ENCODE measurements at regions not wholly inside any gene's neighbourhood (a gene's known extent, or its start where the extent isn't known, plus 50 kb on each side); places are given as distances from the start of the nearest gene placed in this dataset.

DNA sequence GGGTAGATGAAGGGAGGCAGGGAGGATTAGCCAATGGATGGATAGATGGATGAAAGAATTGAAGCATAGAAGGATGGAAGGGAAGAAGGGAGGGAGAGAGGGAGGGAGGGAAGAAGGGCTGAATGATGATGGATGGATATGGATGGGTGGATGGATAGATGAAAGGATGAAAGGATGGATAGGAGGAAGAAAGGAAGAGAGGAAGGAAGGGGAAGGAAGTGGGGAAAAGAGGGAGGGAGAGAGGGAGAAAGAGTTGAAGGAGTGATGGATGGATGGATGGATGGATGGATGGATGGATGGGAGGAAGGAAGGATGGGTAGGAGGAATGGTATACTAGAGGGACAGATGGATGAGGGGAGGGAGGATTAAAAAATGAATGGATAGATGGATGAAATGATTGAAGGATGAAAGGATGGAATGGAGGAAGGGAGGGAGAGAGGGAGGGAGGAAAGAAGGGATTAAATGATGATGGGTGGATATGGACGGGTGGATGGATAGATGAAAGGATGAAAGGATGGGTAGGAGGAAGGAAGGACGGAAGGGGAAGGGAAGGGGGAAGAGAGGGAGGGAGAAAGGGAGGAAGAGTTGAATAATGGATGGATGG lies 145.9 kb downstream of the MN1 start:
- DNase-seq, result no peak

DNA sequence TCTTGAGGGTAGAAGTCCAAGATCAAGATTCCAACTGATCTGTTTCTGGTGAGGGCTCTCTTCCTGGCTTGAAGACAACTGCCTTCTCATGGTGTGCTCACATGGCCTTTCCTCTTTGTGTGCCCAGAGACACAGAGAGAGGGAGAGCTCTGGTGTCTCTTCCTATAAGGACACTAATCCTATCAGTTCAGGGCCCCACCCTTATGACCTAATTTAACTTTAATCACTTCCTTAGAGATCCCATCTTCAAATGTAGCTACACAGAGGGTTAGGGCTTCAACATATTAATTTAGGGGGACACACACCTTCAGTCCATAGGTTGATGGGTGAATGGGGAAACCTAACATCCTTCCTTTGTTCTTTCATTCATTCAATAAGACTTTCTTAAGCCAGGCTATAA lies 144.6 kb downstream of the MN1 start:
- no peak for DNase-seq

DNA sequence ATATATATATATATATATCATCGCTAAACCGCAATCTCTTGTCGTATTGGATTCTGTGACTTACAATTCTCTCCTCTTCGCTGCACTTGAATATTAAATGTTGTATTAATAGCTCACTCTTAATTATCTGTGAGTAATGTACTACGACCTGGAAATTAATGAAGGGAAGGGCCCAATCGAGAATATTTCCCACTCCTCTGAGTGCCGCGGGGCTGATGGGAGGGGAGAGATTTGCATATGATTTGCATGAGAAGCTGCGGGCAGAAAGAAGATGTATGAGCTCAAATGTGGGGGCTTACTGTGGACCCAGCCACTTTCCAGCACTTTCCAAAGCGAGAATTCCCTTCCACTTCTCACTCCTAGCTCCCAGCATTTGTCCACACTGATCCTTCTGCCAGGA lies 141.2 kb downstream of the MN1 start:
- no peak for DNase-seq

DNA sequence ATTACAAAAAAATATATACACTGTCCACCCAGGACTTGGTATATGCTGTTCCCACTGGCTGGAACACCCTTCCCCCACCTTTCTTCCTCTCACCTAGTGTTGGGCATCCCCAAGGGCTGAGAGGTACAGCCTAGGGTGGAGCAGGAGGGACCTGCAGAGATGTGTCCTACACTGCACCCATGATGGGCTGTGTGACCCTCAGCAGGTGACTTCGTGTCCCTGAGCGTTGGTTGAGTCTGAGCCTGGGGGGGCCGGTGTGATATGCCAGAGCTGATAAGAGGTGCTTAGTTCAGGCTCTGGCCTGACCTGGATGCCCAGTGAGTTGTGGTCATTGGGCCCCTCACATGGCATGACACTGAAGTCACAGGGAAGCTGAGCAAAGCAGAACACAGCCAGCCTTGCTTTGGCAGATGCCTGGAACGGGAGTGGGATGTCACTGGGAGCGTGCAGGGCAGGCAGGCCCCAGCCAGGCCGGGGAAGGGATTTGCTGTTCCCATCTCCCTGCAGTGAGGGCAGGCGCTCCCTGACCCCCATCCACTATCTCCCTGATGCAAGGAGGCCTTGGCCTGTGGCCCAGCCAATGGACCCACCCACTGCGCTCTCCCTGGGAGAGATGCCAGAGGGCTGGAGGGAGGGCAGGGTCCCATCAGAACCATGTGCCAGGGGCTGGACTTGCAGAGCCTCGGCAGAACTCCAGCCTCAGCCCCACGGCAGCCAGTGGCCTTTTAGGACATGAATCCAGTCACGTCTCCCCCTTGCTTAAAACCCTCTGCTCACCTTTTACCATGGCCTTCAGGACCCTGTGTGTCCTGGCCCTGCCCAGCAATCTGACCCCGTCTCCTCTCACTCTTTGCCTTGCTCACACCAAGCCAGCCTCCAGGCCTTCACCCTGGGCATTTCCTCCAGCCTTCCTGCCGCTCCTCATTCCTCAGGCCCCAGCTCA lies 138.9 kb downstream of the MN1 start:
- DNase-seq, result no peak

DNA sequence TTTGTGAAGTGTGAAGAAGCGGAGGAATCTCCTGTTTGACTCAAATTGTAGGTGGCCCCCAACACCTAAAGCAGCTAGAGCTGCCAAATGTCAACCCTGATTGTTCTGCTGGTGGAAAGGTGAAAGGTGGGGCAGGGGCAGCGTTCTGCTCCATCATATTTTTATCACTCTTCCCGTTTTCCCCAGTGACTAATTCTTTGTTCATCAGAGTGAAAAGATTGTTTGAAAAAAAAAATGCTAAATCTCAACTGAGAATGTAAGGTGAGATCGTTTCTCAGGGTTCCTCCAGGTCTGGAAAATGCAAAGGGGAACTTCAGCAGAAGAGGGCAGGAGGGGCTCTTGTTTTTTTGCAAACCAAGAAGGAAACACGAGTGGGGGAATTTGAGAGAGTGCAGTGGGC lies 137.7 kb downstream of the MN1 start:
- DNase-seq, result no peak

DNA sequence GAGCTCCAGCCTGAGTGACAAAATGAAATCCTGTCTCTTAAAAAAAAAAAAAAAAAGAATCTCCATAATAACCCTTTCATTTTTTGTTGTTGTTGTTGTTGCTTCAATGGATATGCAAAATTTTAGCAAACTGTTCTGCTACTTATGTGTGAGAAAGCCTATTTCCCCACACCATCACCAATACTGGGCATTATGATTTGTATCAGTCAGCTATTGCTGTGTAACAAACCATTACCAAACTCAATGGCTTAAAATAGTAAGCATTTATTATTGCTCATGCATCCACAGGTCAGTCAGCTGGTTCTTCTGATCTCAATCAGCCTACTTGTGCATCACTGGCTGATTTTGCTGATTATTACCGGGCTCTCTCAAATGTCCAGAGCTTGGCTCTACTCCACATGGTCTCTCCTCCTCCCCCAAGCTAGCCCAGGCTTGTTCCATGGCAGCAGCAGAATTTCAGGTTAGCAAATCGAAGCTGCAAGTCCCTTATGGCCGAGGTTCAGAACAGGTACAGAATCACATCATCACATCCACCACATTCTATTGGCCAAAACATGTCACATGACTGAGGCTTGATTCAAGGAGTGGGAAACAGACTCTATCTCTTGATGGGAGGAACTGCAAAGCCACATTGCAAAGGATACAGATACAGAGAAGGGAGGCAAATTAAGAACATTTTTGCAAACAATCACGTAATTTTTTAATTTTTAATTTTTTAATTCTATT lies 135.1 kb downstream of the MN1 start:
- DNase-seq, result no peak

DNA sequence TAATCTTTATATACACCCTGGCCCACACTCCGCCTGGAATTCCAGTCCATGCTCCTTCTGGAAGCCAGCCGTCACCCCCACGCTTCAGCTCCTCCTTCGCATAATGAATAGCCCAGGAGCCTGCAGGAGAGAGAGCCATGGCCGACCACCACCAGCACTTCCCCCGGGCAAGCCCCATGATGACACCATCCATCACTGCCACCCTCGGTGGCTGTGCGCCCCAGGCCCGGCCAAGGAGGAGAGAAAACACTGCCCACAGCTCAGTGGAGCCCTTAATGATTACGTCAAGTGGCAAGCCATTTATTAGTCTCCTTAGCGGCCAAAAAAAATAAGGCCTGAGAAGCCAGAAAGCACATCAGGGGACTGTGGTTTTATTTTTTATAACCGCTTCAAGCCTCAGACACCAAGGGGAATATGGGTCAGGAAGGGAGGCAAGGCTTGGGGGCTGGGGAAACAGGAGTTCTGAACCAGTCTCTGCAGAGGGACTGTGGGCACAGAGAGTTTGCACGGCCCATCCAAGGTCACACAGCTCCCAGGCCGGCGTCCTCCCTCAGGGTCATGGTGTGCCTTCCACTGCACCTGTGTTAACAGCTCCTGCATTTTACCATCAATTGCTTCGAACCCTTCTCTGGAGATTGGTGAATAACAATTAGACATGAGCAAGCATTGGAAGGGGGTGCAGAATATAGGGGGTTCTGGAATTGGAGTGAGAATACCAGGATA lies 134.3 kb downstream of the MN1 start:
- DNase-seq, result no peak

DNA sequence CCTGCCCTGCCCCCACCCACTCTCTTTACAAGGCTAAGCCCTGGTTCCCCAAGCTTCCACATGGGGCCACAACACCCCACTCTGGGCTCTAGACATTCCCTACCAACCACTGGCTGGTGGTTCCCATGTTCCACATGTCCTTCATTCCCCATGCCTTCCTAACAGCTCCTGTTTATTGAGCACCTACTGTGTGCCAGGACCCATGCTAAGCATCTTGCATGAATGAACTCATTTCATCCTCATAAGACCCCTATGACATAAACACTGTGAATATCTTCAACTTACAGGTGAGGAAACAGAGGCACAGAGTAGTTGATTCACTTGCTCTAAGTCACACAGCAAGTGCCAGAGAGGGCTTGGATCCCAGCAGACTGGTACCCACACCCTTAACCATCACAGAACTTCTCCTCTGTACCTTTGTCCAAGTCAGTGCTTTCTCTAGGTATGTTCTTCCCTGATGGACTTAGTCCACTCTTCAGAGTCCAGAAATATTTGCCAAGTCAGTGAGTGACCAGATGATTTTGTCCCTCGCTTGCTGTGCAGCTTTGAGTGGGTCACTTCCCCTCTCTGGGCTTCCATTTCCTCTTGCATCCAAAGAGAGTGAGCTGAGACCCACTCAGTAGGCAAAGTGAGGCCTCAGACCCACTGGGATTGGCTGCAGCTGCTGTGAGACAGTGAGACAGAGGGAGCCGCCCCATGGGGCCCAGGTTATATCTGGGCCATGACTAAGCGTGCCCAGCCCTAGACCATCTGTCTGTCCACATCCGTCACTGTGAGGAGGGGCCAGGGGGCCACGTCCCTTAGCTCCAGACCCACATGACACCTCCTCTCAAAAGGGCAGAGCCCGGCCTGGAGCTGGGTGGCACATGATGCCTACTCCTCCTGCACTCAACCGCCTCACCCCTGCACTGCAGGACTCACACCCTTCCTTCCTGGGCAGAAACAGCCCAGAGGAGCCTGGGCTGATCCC lies 132.4 kb downstream of the MN1 start:
- DNase-seq, result no peak

DNA sequence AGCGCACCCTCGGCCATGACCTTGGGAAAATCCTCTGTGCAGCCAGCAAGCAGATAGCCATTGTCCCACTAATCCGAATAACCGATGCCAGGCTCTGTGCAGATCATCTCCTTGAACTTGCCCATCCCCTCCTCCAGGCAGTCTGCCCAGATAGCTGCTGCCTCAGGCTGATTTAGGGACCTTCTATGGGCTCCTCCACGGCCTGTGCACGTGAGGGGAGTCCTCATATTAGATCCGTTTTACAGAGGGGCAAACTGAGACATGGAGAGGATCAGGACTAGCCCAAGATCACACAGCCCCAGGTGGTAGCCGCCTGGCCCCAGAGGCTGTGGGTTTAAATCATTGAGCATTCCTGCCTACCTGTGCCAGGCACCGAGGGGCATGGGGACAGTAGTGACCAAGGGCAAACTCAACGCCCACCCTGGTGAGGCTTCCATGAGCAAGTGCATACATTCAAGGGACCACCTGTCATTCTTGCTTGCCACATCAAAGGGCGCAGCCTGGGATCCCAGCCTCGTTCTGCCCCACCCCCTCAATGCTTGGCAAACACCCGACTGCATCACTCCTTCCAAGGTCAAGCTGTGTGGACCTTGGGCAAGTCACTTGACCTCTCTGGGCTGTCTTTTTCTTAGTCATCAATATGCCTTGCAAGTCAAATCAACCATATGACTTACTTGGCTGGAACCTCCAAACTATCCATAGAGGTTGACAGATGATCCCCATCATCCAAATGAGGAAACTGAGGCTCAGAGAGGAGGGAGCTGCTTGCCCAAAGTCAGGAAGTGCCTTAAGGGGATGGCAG lies 131.6 kb downstream of the MN1 start:
- no peak for DNase-seq

DNA sequence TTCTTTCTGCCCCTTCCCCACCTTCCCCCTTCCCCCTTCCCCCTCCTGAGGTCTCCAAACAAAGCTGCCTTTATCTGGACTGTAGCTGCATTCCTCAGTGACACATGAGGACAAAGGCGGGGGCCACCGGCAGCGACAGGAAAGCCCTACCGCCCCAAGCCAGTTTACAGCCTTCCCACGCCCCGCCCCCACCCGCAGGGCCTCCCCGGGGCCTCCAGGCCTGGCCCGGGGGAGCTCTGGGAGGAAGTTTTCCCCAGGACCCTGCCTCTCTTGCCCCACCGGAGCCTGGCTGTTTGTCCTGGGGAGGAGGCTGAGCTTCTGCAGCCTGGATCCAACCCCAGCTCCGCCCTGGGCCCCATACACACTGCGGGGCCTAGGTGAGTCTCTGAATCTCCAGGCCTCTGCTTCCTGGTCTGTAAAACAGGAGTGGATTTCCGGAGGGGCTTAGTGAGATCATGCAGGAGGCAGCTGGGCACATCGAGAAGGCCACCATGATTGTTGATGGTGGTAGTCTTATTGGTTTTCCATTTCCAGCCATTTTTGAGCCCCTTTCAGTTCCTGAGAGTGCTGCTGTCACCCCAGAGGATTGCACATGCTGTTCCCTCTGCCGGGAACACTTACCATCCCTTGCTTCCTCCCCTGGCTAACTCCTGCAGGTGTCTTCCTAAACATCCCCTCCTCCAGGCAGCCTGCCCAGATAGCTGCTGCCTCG lies 130.7 kb downstream of the MN1 start:
- DNase-seq, result no peak

DNA sequence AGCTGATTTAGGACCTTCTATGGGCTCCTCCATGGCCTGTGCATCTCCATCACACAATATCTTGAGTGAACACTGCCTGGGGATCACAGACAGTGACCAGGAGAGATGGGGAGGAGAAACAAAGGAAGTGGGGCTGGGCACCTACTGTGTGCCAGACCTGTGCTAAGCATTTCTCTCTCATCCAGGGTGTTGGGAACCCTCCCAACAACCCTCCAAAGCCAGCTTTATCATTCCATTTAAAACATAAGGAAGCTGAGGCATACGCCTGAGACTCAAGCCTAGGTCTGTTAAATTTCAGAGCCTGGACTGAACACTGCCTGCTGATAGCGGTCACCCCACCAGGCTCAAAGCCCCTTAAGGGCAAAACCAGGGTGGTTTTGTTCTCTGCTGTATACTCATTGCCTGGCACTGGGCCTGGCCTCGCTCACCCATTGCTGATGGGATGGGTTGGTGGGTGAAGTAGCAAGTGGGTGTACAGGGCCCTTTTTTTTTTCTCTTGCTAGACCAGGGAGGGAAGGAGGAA lies 130.1 kb downstream of the MN1 start:
- DNase-seq, result no peak

DNA sequence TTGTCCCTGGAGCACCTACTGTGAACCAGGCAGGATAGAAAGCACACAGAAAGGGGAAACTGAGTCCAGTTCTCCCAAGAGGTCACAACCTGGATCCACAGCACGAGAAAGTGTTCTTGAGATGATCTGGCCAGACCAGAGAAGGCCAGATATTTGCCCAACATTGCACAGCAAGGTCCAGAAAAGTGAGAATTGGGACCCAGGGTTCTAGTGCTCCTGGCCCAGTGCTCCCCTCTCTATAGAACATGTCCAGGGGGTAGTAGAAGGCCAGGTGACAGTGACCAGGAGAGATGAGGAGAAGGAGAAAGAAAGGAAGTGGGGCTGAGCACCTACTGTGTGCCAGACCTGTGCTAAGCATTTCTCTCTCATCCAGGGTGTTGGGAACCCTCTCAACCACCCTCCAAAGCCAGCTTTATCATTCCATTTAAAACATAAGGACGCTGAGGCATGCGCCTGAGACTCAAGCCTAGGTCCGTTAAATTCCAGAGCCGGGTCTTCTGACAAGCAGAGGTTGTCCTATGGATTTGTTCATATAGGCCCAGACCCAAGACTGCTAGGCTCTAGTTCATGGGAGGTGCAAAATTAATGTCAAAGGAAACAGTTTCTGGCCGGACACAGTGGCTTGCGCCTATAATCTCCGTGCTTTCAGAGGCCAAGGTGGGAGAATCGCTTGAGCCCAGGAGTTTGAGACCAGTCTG lies 128.7 kb downstream of the MN1 start:
- no peak for DNase-seq

DNA sequence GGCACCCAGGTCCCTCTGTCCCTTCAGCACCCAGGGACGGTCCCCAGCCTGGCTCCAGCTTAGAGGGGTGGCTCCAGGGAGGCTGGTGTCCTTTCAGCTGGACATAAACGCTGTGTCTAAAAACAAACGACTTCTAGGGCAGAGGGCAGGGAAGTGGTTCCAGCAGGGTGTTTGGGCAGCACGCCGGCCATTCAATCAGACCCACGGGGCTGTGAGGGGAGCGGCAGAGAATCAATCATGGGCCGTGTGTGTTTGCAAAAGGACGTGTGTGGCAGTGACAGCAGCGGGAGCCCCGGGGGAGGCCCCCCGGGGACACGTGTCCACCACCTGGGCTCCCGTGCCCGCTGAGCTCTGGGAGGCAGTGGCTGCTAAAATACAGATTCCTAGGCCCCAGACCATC lies 127.7 kb downstream of the MN1 start:
- DNase-seq, result no peak

DNA sequence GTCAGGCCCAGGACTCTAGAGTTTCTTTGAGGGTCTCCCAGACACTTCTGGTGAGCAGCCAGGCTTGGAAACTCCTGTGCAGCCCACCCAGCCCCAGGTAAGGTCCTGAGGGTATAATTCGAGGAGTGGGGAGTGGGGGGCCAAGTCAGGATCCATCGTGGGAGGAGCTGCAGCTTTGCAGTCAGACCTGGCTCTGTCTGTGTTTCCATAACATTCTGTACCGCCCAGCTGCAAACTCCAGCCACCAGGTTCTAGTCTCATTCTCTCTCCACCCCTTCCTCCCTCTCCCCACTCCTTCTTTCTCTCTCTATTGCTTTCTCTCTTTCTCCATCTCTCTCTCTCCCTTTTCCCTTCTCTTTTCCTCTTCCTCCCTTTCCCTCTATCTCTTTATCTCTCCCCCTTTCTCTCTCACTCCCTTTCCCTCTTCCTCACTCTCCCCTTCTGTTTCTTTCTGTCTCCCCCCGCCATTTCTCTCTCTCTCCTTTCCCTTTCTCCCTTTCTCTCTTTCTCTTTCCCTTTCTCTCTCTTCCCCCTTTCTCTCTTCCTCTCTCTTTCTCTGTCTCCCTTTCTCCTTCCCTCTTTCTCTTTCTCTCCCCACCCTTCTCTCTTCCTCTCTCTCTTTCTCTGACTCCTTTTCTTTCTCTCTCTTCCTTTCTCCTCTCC lies 127.2 kb downstream of the MN1 start:
- DNase-seq, result no peak

DNA sequence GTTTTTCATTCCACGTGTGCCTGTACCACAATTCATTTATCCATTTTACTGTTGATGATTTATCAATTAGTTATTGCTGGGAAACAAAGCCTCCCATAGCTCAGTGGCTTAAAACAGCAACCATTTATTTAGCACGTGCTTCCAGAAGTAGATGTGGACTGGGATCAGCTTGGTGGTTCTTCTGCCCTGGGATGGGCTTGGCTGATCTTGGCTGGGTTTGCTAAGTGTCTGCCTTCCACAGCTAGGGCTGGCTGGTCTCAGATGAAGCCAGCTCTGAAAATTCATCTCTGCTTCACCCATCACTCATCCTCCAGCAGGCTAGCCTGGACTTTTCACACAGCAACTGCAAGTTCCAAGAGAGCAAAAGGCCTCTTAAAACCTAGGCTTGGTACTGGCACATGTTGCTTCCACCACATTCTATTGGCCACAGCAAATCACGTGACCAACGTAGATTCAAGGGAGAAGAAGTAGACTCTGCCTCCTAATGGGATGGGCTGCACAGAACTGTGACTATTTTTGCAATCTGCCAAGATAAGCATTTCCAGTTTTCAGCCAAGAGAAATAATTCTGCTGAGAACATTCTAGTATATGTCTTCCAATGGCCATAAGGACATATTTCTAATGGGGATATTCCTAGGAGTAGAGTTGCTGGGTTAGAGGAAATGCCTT lies 124.9 kb downstream of the MN1 start:
- no peak for DNase-seq

DNA sequence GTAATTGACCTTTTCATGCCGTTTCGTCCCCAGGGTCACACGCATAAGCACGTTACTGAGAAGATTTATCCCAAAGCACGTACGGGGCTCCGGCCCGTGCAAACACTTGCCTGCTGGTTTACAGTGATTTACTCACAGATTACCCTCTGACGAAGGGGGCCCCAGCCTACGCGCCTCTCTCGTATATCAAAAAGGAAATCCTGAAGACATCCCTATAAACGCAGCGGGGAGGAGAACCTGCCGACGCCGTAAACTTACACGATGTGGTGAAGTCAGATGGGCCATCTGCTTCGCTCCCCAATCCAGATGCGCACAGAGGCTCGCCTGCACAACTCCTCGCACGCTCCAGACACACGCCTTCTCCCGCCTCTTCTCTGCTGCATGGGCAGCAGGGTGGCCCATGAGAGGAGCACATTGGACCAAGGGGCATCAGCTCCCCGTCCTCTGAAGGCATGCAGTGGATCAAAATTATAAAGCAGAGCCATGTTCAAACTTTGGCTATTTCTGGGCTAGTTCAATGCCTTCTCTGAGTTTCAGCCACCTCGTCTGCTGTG lies 123.6 kb downstream of the MN1 start:
- DNase-seq, result no peak

DNA sequence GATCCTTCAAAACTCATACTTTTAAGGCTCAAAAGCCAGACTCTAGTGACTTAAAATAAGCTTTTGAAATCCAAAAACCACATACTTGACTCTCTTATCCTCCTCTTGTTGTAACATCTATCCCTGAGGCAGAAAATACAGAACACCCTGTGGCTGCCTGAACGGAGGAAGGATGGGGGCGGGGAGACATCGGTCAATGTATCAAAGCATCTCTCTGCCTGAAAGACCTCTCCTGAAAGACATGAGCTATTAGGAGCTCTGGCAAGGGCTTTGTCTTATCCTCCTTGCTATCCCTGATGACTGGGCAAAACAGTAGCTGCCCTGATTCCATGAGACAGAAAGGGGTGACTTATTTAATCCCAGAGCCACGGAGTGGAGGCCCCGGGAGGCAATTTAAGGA lies 122.4 kb downstream of the MN1 start:
- no peak for DNase-seq
